ENCODE measurements at regions not wholly inside any gene's neighbourhood (a gene's known extent, or its start where the extent isn't known, plus 50 kb on each side); places are given as distances from the start of the nearest gene placed in this dataset.

GRCh38 chr11:114891911-114892310, 213.6 kb downstream of the NXPE2 start:
- H3K4me3 Mint-ChIP-seq (ENCODE audit: low read depth, unreplicated experiment) = no peak overlapping the region
- H3K27ac Mint-ChIP-seq (ENCODE audit: unreplicated experiment) = no peak overlapping the region
- no TSS peak for BruUV-seq (replicated peaks)
- TF ChIP-seq CTCF (IDR thresholded peaks at IDR 0.05; ENCODE audit: unreplicated experiment) = no peak
- H3K9me3 Mint-ChIP-seq (ENCODE audit: low read depth, unreplicated experiment) = peaks cover 10% of the 10 kb centered on the region
- intact Hi-C loops (cut with micrococcal nuclease; ENCODE audit: unreplicated experiment) = no loop called here
- DNase-seq = no peak
- CTCF ChIA-PET = no interaction called here
- H3K4me1 Mint-ChIP-seq (ENCODE audit: low read depth, unreplicated experiment) = no peaks in the 10 kb centered on the region
- no peaks in the 10 kb centered on the region for H3K36me3 Mint-ChIP-seq (ENCODE audit: insufficient read depth, unreplicated experiment)
- no peaks in the 10 kb centered on the region for H3K27me3 Mint-ChIP-seq (ENCODE audit: unreplicated experiment)

- CTCF ChIA-PET = no interaction called here
- no peak for DNase-seq
- Mint-ChIP-seq H3K36me3 (ENCODE audit: insufficient read depth, unreplicated experiment) (no peaks in the 10 kb centered on the region), H3K27ac (ENCODE audit: unreplicated experiment) (no peak overlapping the region), H3K4me3 (ENCODE audit: low read depth, unreplicated experiment) (no peak overlapping the region), H3K4me1 (ENCODE audit: low read depth, unreplicated experiment) (no peaks in the 10 kb centered on the region), H3K27me3 (ENCODE audit: unreplicated experiment) (no peaks in the 10 kb centered on the region), H3K9me3 (ENCODE audit: low read depth, unreplicated experiment) (peaks cover 7% of the 10 kb centered on the region)
- no peak for TF ChIP-seq CTCF (IDR thresholded peaks at IDR 0.05; ENCODE audit: unreplicated experiment)
- intact Hi-C loops (cut with micrococcal nuclease; ENCODE audit: unreplicated experiment) = no loop called here
- BruUV-seq (replicated peaks) = no TSS peak
These were observed 214.3 kb downstream of the NXPE2 start for GRCh38 chr11:114892381-114893197.

- no peaks in the 10 kb centered on the region for H3K36me3 Mint-ChIP-seq (ENCODE audit: insufficient read depth, unreplicated experiment)
- no peak overlapping the region for H3K27ac Mint-ChIP-seq (ENCODE audit: unreplicated experiment)
- CTCF ChIA-PET = no interaction called here
- no peaks in the 10 kb centered on the region for H3K4me1 Mint-ChIP-seq (ENCODE audit: low read depth, unreplicated experiment)
- no TSS peak for BruUV-seq (replicated peaks)
- H3K4me3 Mint-ChIP-seq (ENCODE audit: low read depth, unreplicated experiment) = no peak overlapping the region
- DNase-seq = no peak
- intact Hi-C loops (cut with micrococcal nuclease; ENCODE audit: unreplicated experiment) = no loop called here
- no peak for TF ChIP-seq CTCF (IDR thresholded peaks at IDR 0.05; ENCODE audit: unreplicated experiment)
- no peaks in the 10 kb centered on the region for H3K27me3 Mint-ChIP-seq (ENCODE audit: unreplicated experiment)
- peaks cover 7% of the 10 kb centered on the region for H3K9me3 Mint-ChIP-seq (ENCODE audit: low read depth, unreplicated experiment)
These were observed 215.0 kb downstream of the NXPE2 start for GRCh38 chr11:114893329-114893728.

GRCh38 chr11:114896594-114896993, 218.3 kb downstream of the NXPE2 start:
- Mint-ChIP-seq H3K27ac (ENCODE audit: unreplicated experiment) (no peak overlapping the region), H3K4me1 (ENCODE audit: low read depth, unreplicated experiment) (no peaks in the 10 kb centered on the region), H3K36me3 (ENCODE audit: insufficient read depth, unreplicated experiment) (no peaks in the 10 kb centered on the region), H3K9me3 (ENCODE audit: low read depth, unreplicated experiment) (peaks cover 5% of the 10 kb centered on the region), H3K27me3 (ENCODE audit: unreplicated experiment) (no peaks in the 10 kb centered on the region), H3K4me3 (ENCODE audit: low read depth, unreplicated experiment) (no peak overlapping the region)
- DNase-seq = no peak
- no peak for TF ChIP-seq CTCF (IDR thresholded peaks at IDR 0.05; ENCODE audit: unreplicated experiment)
- BruUV-seq (replicated peaks) = no TSS peak
- intact Hi-C loops (cut with micrococcal nuclease; ENCODE audit: unreplicated experiment) = no loop called here
- CTCF ChIA-PET = no interaction called here
